Adrenal gland (tissue), 9 donors: ENCODE measurements at regions not wholly inside any gene's neighbourhood (a gene's known extent, or its start where the extent isn't known, plus 50 kb on each side); places are given as distances from the start of the nearest gene placed in this dataset.

Experiments
- DNase-seq, 7 donors: peaks; one replicate each; pipeline ENCODE4 v3.0.0-alpha.2; 2019 to 2020
- H3K27ac ChIP-seq, 5 donors: fragments of 200-600 bp; sonication (generic) in 4 of 5; 1 replicate in 3 of 5; 2 replicates in 2 of 5; pipeline versions ENCODE4 v1.5.1 to v1.8.0; 2016 to 2020; ENCODE audit warnings: mild to moderate bottlenecking in 1 of 5
- H3K27me3 ChIP-seq: fragments of 200-600 bp; 2 replicates; pipeline ENCODE4 v1.8.0; 2021
- H3K36me3 ChIP-seq, 2 donors: fragments of 200-600 bp; replicated peaks in 1 of 2; 1 replicate in 1 of 2; 2 replicates in 1 of 2; pipeline versions ENCODE4 v1.5.1 to v1.8.0; 2018 to 2022
- H3K4me1 ChIP-seq, 2 donors: fragments of 200-600 bp; replicated peaks in 1 of 2; 1 replicate in 1 of 2; 2 replicates in 1 of 2; pipeline versions ENCODE4 v1.5.1 to v1.8.0; 2018 to 2021
- H3K4me3 ChIP-seq, 4 donors: fragments of 200-600 bp; sonication (generic) in 3 of 4; one replicate each; pipeline ENCODE4 v1.5.1; 2016 to 2018
- H3K9me3 ChIP-seq, 3 donors: fragments of 200-600 bp; sonication (generic) in 1 of 3; replicated peaks in 1 of 3; 1 replicate in 2 of 3; 2 replicates in 1 of 3; pipeline versions ENCODE4 v1.5.1 to v1.8.0; 2016 to 2021
- POLR2A ChIP-seq, 2 donors: fragments of 450-650 bp; IDR thresholded peaks; one replicate each; pipeline ENCODE4 v1.6.1; 2017; ENCODE audit warnings: antibody characterized with exemption in 2 of 2, mild to moderate bottlenecking in 2 of 2, moderate library complexity in 1 of 2
- WGBS, 4 donors: extraction: QIAGEN DNeasy Blood & Tissue Kit in 2 of 4; methylation state at CpG; one replicate each; pipeline versions ENCODE4 v1.1.5 to v1.1.7; 2013 to 2017; 5-methylcytosine and 5-hydroxymethylcytosine counted together
- intact Hi-C, 2 donors: fragments of 100-400 bp; cut with DNase I; formaldehyde crosslinking; loops; one replicate each; pipeline versions ENCODE4 v1.14.1 to v1.15.0; 2022 to 2023
- TF ChIP-seq, protein P1 (sequence below), 6 experiments: fragments of 450-650 bp in 4 of 6; fragments of 200-600 bp in 2 of 6; sonication (generic) in 1 of 6; IDR thresholded peaks; 1 replicate in 5 of 6; 2 replicates in 1 of 6; pipeline versions ENCODE4 v1.5.1 to v1.8.0; 2016 to 2021; ENCODE audit warnings: antibody characterized with exemption in 6 of 6, mild to moderate bottlenecking in 2 of 6, moderate library complexity in 1 of 6
- donor health status: healthy with polysubstance abuse.
- donor health status: Bipolar disorder and iron deficiency.
- donor health status: DM: yes; HTN: yes; CAD: no.
- donor health status: DM: no; HTN: no; CAD: no.
- donor health status: DM: no; HTN: no; CAD: no.

- no peaks in the 10 kb centered on the region for H3K4me1 ChIP-seq
- no peaks in the 10 kb centered on the region for H3K27me3 ChIP-seq
- WGBS, 4 donors = 72 to 97% (median 79%) methylated on average over 3 of the region's 3 CpGs
- H3K9me3 ChIP-seq = no peaks in the 10 kb centered on the region
- H3K36me3 ChIP-seq = no peaks in the 10 kb centered on the region
- no peak for DNase-seq
- TF ChIP-seq, protein P1, sequence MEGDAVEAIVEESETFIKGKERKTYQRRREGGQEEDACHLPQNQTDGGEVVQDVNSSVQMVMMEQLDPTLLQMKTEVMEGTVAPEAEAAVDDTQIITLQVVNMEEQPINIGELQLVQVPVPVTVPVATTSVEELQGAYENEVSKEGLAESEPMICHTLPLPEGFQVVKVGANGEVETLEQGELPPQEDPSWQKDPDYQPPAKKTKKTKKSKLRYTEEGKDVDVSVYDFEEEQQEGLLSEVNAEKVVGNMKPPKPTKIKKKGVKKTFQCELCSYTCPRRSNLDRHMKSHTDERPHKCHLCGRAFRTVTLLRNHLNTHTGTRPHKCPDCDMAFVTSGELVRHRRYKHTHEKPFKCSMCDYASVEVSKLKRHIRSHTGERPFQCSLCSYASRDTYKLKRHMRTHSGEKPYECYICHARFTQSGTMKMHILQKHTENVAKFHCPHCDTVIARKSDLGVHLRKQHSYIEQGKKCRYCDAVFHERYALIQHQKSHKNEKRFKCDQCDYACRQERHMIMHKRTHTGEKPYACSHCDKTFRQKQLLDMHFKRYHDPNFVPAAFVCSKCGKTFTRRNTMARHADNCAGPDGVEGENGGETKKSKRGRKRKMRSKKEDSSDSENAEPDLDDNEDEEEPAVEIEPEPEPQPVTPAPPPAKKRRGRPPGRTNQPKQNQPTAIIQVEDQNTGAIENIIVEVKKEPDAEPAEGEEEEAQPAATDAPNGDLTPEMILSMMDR (IDR thresholded peaks at IDR 0.05) = no peak
- TF ChIP-seq POLR2A (IDR thresholded peaks at IDR 0.05) = no peak
- no peak overlapping the region for H3K4me3 ChIP-seq
- intact Hi-C loops = no loop called here
- H3K27ac ChIP-seq = no peak overlapping the region
Observed at GRCh38 chr17:5644065-5644464, 59.8 kb upstream of the NLRP1 start.

GRCh38 chr17:5651348-5651747, 67.0 kb upstream of the NLRP1 start:
- intact Hi-C loops = no loop called here
- no peak overlapping the region for H3K4me3 ChIP-seq
- TF ChIP-seq POLR2A (IDR thresholded peaks at IDR 0.05) = no peak
- TF ChIP-seq, protein P1 (IDR thresholded peaks at IDR 0.05) = no peak
- no peak for DNase-seq
- H3K36me3 ChIP-seq = no peaks in the 10 kb centered on the region
- 55 to 92% (median 80%) methylated on average over 3 of the region's 3 CpGs for WGBS, 4 donors
- H3K27me3 ChIP-seq = no peaks in the 10 kb centered on the region
- H3K9me3 ChIP-seq = no peaks in the 10 kb centered on the region
- no peaks in the 10 kb centered on the region for H3K4me1 ChIP-seq
- no peak overlapping the region for H3K27ac ChIP-seq

DNA sequence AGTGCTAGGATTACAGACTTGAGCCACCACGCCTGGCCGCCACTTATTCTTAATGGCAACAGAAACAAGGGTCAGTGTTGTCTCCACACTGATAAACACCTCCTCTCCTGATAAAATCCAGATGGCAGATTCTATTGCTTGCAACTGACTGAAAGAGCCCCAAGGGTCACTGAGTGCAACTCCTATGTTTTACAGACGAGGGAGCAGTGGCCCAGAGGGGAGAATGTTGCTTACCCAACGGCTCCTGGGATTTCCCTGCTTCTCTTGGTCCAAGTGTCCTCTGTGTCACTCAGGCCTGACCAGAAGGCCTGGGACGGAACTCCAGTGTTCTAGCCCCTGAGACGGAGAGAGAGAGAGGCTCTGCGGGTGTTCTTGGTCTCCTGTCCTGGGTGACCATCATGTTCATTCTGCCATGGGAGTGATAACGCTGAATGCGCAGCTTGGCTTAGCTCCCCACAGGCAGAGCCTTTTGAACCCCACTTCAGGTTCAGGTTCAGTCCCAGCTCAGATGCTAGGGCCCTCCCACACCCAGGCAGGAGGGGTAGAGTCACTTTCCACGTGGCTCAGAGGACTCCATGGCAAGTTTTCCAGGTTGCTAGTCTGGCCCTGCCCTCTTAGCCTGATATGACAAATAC, 77.3 kb upstream of the NLRP1 start:
- Histone ChIP-seq H3K9me3 (no peaks in the 10 kb centered on the region), H3K4me1 (no peaks in the 10 kb centered on the region), H3K36me3 (no peaks in the 10 kb centered on the region), H3K27me3 (no peaks in the 10 kb centered on the region), H3K4me3 (no peak overlapping the region), H3K27ac (no peak overlapping the region)
- WGBS, 4 donors = 40 to 80% (median 72%) methylated on average over 1 to 10 of the region's 10 CpGs
- intact Hi-C loops = no loop called here
- no peak for TF ChIP-seq POLR2A (IDR thresholded peaks at IDR 0.05)
- no peak for DNase-seq

DNA sequence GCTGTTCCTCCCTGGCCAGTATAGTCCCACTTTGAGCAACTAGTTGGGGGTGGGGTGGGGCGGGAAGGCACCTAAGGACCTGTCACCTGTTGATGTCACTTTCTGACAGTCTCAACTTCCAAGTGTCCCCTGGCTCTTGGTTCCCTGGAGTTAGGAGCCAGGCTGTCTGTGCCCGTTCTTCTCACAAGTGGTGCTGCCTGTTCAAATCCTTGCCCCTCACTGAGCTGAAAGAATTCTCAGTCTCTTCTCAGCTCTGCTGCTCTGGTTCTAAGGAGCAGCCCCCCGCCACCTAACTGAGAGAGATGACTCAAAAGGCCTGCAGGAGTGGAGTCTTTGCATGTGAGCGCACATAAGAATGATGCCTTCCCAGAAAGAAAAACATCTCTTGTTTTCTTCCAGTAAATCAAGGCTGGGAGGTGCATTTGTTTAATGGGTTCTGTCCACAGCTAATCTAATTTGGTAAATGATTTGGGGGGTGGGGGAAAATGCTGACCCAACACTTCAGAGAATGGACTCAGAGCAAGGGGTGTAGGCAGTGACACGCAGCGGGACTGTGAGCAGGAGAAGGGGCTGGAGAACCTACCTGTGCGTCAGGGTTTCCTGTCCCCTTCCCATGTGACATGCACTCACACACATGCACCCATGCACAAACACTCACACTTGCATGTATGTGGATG, 78.2 kb upstream of the NLRP1 start:
- no peak for TF ChIP-seq POLR2A (IDR thresholded peaks at IDR 0.05)
- TF ChIP-seq, protein P1 (IDR thresholded peaks at IDR 0.05) = no peak
- H3K4me3 ChIP-seq = no peak overlapping the region
- 64 to 77% (median 69%) methylated on average over 5 to 7 of the region's 7 CpGs for WGBS, 4 donors
- H3K36me3 ChIP-seq = no peaks in the 10 kb centered on the region
- H3K27ac ChIP-seq = no peak overlapping the region
- no peaks in the 10 kb centered on the region for H3K4me1 ChIP-seq
- no peaks in the 10 kb centered on the region for H3K9me3 ChIP-seq
- no peak for DNase-seq
- H3K27me3 ChIP-seq = no peaks in the 10 kb centered on the region
- intact Hi-C loops = no loop called here

DNA sequence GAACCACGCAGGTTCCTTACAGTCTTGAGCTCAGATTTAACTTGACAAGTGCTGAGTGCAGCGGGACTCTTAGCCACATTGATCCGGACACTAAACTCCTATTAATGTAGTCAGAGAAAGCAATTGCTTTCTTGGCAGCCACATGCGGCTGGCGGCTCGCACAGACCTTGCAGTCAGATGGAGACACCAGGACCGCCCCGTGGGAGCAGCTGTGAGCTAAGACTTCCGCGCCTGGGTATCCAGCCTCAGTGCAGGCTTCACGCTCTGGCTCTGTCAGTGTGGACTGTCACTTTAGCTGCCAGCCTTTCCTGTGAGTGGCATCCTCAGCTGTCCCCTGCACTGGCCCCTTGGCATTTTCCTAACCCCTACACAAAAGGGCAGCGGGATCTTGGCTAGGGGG, 80.9 kb upstream of the NLRP1 start:
- no peak for DNase-seq
- WGBS, 4 donors = 54 to 66% (median 60%) methylated on average over 3 to 12 of the region's 12 CpGs
- no peak overlapping the region for H3K4me3 ChIP-seq
- H3K27ac ChIP-seq = no peak overlapping the region
- intact Hi-C loops = no loop called here
- TF ChIP-seq, protein P1 (IDR thresholded peaks at IDR 0.05) = no peak
- no peak for TF ChIP-seq POLR2A (IDR thresholded peaks at IDR 0.05)
- no peaks in the 10 kb centered on the region for H3K9me3 ChIP-seq
- H3K4me1 ChIP-seq = no peaks in the 10 kb centered on the region
- H3K36me3 ChIP-seq = no peaks in the 10 kb centered on the region
- H3K27me3 ChIP-seq = peaks cover 3% of the 10 kb centered on the region
